Uterus (tissue), 3 donors: ENCODE measurements at regions not wholly inside any gene's neighbourhood (a gene's known extent, or its start where the extent isn't known, plus 50 kb on each side); places are given as distances from the start of the nearest gene placed in this dataset.

Experiments
- DNase-seq, 2 donors: peaks; one replicate each; pipeline ENCODE4 v3.0.0-alpha.2; 2019 to 2020
- H3K27ac ChIP-seq, 2 donors: fragments of 200-600 bp; sonication (generic); 1 replicate in 1 of 2; 2 replicates in 1 of 2; pipeline ENCODE4 v1.5.1; 2016 to 2018
- H3K27me3 ChIP-seq, 2 donors: fragments of 200-600 bp; sonication (generic); one replicate each; pipeline ENCODE4 v1.5.1; 2018 to 2019; ENCODE audit warnings: control low read depth in 1 of 2
- H3K36me3 ChIP-seq, 2 donors: fragments of 200-600 bp; sonication (generic); one replicate each; pipeline ENCODE4 v1.5.1; 2019; ENCODE audit warnings: control low read depth in 1 of 2
- H3K4me1 ChIP-seq, 2 donors: fragments of 200-600 bp; sonication (generic); one replicate each; pipeline ENCODE4 v1.5.1; 2018 to 2019; ENCODE audit warnings: control low read depth in 1 of 2
- H3K4me3 ChIP-seq, 2 donors: fragments of 200-600 bp; sonication (generic); 1 replicate in 1 of 2; 2 replicates in 1 of 2; pipeline ENCODE4 v1.5.1; 2018 to 2019; ENCODE audit warnings: mild to moderate bottlenecking in 1 of 2
- H3K9me3 ChIP-seq, 2 donors: fragments of 200-600 bp; sonication (generic); one replicate each; pipeline ENCODE4 v1.5.1; 2019; ENCODE audit warnings: control low read depth in 1 of 2
- CTCF ChIP-seq, 4 experiments: fragments of 200-600 bp in 2 of 4; fragments of 450-650 bp in 2 of 4; sonication (generic) in 2 of 4; IDR thresholded peaks; one replicate each; pipeline ENCODE4 v1.5.1; 2016 to 2019; ENCODE audit warnings: antibody characterized with exemption in 4 of 4, mild to moderate bottlenecking in 2 of 4, moderate library complexity in 1 of 4
- POLR2A ChIP-seq, 2 donors: fragments of 450-650 bp; IDR thresholded peaks; one replicate each; pipeline ENCODE4 v1.6.1; 2016; ENCODE audit warnings: antibody characterized with exemption in 2 of 2, mild to moderate bottlenecking in 1 of 2, moderate library complexity in 1 of 2
- intact Hi-C: fragments of 100-400 bp; cut with DNase I; formaldehyde crosslinking; loops from one replicate; pipeline ENCODE4 v1.15.1; 2023; ENCODE audit warnings: low total_unique reads
- donor health status: DM: yes; HTN: yes; CAD: no.

GRCh38 chr10:78210548-78210947 is 176.9 kb downstream of the RPS24 start:
- Histone ChIP-seq H3K4me3 (no peak overlapping the region), H3K27ac (no peak overlapping the region), H3K27me3 (no peaks in the 10 kb centered on the region), H3K36me3 (no peaks in the 10 kb centered on the region), H3K9me3 (no peaks in the 10 kb centered on the region), H3K4me1 (peaks cover 6 to 17% of the 10 kb centered on the region in 2 donors)
- TF ChIP-seq POLR2A (IDR thresholded peaks at IDR 0.05) (no peak), CTCF (IDR thresholded peaks at IDR 0.05) (no peak)
- intact Hi-C loops: no loop called here
- no peak for DNase-seq

GRCh38 chr10:78210976-78211375 is 177.3 kb downstream of the RPS24 start:
- Histone ChIP-seq H3K4me3 (no peak overlapping the region), H3K27ac (no peak overlapping the region), H3K27me3 (no peaks in the 10 kb centered on the region), H3K36me3 (no peaks in the 10 kb centered on the region), H3K9me3 (no peaks in the 10 kb centered on the region), H3K4me1 (peaks cover 9 to 19% of the 10 kb centered on the region in 2 donors)
- intact Hi-C loops: no loop called here
- no peak for TF ChIP-seq POLR2A (IDR thresholded peaks at IDR 0.05)
- TF ChIP-seq CTCF (IDR thresholded peaks at IDR 0.05): no peak
- no peak for DNase-seq

- Histone ChIP-seq H3K27me3 (no peaks in the 10 kb centered on the region), H3K9me3 (no peaks in the 10 kb centered on the region), H3K27ac (peak overlapping the region in 1 of 2 donors; percentile 87), H3K36me3 (no peaks in the 10 kb centered on the region), H3K4me1 (peaks cover 10 to 25% of the 10 kb centered on the region in 2 donors), H3K4me3 (no peak overlapping the region)
- intact Hi-C loops: no loop called here
- DNase-seq: peak in 1 of 2 donors; percentile 54
- TF ChIP-seq CTCF (IDR thresholded peaks at IDR 0.05): peak; percentile 38 to 56 (median 43)
- no peak for TF ChIP-seq POLR2A (IDR thresholded peaks at IDR 0.05)
Observed at GRCh38 chr10:78211561-78212051, 177.9 kb downstream of the RPS24 start.

- H3K9me3 ChIP-seq: no peaks in the 10 kb centered on the region
- TF ChIP-seq CTCF (IDR thresholded peaks at IDR 0.05): no peak
- no peak for TF ChIP-seq POLR2A (IDR thresholded peaks at IDR 0.05)
- H3K27me3 ChIP-seq: no peaks in the 10 kb centered on the region
- intact Hi-C loops: no loop called here
- peaks cover 10 to 21% of the 10 kb centered on the region in 2 donors for H3K4me1 ChIP-seq
- peak overlapping the region; percentile 10 to 87 for H3K27ac ChIP-seq
- DNase-seq: peak; percentile 58 to 60
- no peaks in the 10 kb centered on the region for H3K36me3 ChIP-seq
- no peak overlapping the region for H3K4me3 ChIP-seq
Observed at GRCh38 chr10:78212060-78212785, 178.6 kb downstream of the RPS24 start.

GRCh38 chr10:78212786-78213175 is 179.1 kb downstream of the RPS24 start:
- no peaks in the 10 kb centered on the region for H3K27me3 ChIP-seq
- peak overlapping the region; percentile 10 to 87 for H3K27ac ChIP-seq
- intact Hi-C loops: no loop called here
- TF ChIP-seq CTCF (IDR thresholded peaks at IDR 0.05): no peak
- no peak for TF ChIP-seq POLR2A (IDR thresholded peaks at IDR 0.05)
- H3K9me3 ChIP-seq: no peaks in the 10 kb centered on the region
- no peak for DNase-seq
- H3K4me3 ChIP-seq: no peak overlapping the region
- peaks cover 10 to 20% of the 10 kb centered on the region in 2 donors for H3K4me1 ChIP-seq
- no peaks in the 10 kb centered on the region for H3K36me3 ChIP-seq
